DOHH2 (cell line): ENCODE measurements at regions not wholly inside any gene's neighbourhood (a gene's known extent, or its start where the extent isn't known, plus 50 kb on each side); places are given as distances from the start of the nearest gene placed in this dataset.

Experiments
- EZH2phosphoT487 ChIP-seq: fragments of 200-600 bp; sonication (generic); IDR thresholded peaks from 2 replicates; pipeline ENCODE4 v1.6.1; 2017; ENCODE audit warnings: borderline replicate concordance, mild to moderate bottlenecking, antibody characterized with exemption, low read length, moderate library complexity, mixed read lengths
- TF ChIP-seq, protein P1 (sequence below): fragments of 200-600 bp; sonication (generic); IDR thresholded peaks from one replicate; pipeline ENCODE4 v1.5.1; 2014; ENCODE audit warnings: antibody characterized with exemption, mild to moderate bottlenecking, low read depth, low read length; ENCODE audit not compliant: poor library complexity, severe bottlenecking

DNA sequence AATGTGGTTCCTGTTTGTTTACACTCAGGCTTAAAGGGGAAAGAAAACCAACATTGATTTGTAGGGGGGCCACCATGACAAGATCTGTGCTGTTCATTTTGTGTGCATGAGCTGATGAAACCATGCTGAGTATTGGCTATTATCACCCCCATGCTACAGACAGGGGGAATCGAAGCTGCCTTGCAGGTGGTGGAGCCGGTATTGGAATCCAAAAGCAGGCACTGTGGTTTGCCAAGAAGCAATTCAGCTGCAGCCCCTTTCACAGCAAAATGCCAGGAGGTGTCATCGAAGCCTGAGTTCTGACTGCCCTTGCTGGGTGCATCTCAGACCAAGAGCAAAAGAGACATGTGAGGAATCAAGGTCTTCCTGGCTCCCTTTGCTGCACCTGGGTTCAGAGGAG is 221.9 kb downstream of the UXS1 start:
- TF ChIP-seq, protein P1, sequence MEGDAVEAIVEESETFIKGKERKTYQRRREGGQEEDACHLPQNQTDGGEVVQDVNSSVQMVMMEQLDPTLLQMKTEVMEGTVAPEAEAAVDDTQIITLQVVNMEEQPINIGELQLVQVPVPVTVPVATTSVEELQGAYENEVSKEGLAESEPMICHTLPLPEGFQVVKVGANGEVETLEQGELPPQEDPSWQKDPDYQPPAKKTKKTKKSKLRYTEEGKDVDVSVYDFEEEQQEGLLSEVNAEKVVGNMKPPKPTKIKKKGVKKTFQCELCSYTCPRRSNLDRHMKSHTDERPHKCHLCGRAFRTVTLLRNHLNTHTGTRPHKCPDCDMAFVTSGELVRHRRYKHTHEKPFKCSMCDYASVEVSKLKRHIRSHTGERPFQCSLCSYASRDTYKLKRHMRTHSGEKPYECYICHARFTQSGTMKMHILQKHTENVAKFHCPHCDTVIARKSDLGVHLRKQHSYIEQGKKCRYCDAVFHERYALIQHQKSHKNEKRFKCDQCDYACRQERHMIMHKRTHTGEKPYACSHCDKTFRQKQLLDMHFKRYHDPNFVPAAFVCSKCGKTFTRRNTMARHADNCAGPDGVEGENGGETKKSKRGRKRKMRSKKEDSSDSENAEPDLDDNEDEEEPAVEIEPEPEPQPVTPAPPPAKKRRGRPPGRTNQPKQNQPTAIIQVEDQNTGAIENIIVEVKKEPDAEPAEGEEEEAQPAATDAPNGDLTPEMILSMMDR, result no peak
- no peak for TF ChIP-seq EZH2phosphoT487
